OCI-LY1 (cell line): ENCODE measurements at regions not wholly inside any gene's neighbourhood (a gene's known extent, or its start where the extent isn't known, plus 50 kb on each side); places are given as distances from the start of the nearest gene placed in this dataset.
"Not testable (repeated sequence)": the region's sequence is repeated elsewhere in the genome, so short reads cannot be mapped to it uniquely, and the experiment has no call there.

Experiments
- CTCF ChIP-seq: fragments of 200-600 bp; sonication (generic), shearing (Covaris generic); IDR thresholded peaks from 2 replicates; pipeline ENCODE4 v1.5.1; 2017; ENCODE audit warnings: mild to moderate bottlenecking, antibody characterized with exemption, low read length, moderate library complexity, mixed read lengths
- EZH2 ChIP-seq: fragments of 200-600 bp; sonication (generic), shearing (Covaris generic); IDR thresholded peaks from 2 replicates; pipeline ENCODE4 v1.8.0; 2017; ENCODE audit warnings: borderline replicate concordance, mixed run types, mild to moderate bottlenecking, antibody characterized with exemption, low read length, moderate library complexity, mixed read lengths

GRCh38 chr2:75289178-75289577 is 89.9 kb upstream of the TACR1 start:
- TF ChIP-seq CTCF, EZH2: not testable (repeated sequence)
